A172 (cell line): ENCODE measurements at regions not wholly inside any gene's neighbourhood (a gene's known extent, or its start where the extent isn't known, plus 50 kb on each side); places are given as distances from the start of the nearest gene placed in this dataset.

ENCODE experiments used
- DNase-seq: peaks from one replicate; pipeline ENCODE4 v3.0.0-alpha.2; 2015; ENCODE audit warnings: low spot score

GRCh38 chr5:6869677-6870076 is 156.4 kb downstream of the TENT4A start:
- DNase-seq = no peak

DNA sequence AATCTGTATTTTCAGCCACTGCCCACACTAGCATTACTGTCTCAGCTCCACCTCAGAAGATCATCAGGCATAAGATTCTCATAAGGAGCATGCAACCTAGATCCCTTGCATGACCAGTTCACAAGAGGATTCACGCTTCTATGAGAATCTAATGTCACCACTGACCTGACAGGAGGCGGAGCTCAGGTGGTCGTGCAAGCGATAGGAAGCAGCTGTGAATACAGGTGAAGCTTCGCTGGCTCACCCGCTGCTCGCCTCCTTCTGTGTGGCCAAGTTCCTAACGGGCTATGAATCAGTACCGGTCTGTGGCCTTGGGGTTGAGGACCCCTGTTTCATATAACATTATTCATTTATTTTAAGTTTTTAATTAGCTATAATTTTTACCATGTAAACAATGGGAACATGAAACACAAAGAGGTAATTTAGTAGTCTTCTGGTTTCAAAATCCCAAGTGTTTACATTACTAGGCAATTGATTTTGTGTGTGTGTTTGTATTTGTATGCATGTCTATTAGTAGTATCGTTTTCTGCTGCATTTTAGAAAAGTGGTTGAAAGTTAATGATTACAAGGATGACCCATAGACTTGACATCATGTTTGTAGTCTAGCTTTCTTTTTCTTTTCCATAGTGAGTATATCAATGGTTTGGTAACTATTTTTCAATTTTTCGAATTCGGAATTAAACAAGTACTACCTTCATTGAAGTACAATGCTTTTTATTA is 159.4 kb downstream of the TENT4A start:
- no peak for DNase-seq

GRCh38 chr5:6873359-6873758 is 160.1 kb downstream of the TENT4A start:
- DNase-seq = no peak

GRCh38 chr5:6875376-6875775 is 162.1 kb downstream of the TENT4A start:
- no peak for DNase-seq

- DNase-seq = no peak
Observed at GRCh38 chr5:6877986-6878828, 165.0 kb downstream of the TENT4A start.

DNA sequence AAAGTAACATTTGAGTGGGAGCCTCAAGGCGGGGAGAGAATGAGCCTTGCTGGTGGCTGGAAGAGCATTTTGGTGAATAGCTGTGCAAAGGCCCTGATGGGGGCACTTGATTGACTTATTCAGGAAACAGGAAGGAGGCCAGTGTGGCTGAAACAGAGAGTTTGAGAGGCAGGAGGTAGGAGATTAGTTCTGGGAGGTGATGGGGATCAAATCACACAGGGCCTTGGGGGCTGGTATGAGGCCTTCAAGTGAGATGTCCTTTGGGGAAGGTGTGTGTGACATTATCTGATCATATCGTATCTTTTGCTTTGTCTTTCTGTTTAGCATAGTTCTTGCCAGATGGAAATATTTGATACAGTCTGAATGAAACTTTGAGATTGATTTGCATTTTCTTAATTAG is 172.3 kb downstream of the TENT4A start:
- no peak for DNase-seq

DNA sequence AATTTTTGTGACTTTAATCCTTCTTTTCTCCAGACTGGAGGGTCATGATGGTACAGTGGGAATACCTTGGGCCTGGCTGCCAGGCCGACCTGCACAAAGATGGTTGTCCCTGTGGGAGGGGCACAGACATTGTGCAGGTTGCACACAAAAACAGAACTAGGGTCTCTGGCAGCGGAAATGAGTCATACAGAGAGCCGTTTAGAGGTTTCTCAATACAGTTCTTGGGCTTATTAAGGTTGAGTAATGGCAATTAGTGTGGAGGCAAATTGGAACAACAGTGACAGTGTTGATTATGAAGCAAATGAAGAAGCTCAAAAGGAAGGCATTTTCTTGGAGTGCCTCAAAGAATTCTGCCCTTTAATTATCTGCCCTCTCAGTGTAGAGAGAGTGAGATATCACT is 173.6 kb downstream of the TENT4A start:
- no peak for DNase-seq

DNA sequence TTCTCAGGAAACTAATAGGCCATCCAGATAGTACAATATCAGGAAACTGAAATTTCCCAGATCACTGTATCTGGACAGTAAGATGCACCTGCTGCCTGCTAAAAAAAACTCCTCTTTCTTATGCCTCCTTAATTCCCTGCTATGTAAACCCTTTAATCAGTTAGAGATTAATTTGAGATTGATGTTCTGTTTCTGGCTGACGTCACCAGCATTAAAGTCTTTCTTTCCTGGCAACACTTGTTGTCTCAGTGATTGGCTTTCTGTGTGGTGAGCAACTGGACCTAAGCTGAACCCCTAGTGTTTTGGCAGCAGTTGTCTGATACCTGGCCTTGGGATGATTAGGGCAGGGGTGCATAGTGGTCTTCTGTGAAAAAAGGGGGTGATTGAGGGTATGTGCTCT is 175.8 kb downstream of the TENT4A start:
- no peak for DNase-seq

DNA sequence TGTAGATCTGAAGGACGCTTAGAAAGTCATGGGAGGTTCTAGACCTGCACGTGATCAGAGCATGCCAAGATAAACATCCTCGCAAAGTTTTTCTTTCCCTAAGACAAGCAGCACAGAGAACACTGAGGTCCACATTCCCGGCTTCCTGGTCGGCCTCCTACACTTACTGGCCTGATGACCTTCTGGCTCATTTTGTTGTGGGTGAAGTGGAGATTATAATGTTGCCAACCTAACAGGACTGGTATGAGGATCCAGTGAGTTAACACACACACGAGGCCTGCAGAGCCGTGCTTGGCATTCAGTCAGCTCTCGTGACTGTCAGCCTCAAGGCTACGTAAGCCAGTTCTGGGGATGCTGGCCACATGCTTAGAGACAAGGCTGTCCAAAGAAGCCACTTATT is 186.0 kb downstream of the TENT4A start:
- DNase-seq = no peak

DNA sequence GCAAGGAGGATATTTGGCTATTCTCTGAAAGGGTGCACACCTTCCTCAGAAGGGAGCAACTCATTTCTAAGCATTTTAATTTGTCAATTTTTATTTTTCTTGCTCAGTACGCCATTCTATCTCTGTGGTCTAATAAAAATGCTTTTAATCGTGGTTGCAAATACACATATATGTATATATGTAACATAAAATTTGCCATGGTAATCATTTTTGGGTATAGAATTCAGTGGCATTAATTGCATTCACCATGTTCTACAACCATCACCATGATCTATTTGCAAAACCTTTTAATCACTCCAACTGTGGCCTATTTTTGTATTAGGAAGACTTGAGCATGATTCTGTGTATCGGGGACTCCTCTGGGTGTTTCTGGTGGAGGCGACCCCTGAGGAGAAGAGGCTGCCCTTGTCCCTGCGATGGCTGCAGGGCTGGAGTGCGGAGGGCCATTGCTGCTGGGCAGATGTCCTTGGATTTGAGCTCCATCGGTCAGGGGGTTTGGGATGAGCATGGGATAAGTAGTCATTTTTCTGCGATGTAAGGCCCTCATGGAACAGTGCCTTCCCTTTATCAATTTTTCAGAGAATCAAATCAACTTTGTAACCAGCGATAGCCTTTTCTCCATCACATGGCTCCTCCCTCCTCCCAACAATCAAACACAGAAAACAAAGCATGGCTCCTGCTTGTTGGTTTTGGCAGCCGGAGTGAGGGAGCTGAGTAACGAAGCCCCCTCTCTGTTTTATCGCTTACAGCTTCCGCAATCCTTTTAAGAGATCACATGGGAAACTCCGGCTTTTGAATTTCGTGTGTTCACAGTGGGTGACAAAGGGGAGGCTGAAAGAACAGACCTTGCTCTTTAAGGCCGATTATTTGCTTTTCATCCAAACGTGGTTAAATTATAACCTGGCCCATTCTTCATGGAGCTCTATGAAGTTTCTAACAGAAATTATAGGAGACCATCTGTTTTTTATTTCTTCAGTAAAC is 187.3 kb downstream of the TENT4A start:
- no peak for DNase-seq

GRCh38 chr5:6902094-6902493 is 188.9 kb downstream of the TENT4A start:
- no peak for DNase-seq

- no peak for DNase-seq
Observed at GRCh38 chr5:6902597-6902996, 189.4 kb downstream of the TENT4A start.

DNA sequence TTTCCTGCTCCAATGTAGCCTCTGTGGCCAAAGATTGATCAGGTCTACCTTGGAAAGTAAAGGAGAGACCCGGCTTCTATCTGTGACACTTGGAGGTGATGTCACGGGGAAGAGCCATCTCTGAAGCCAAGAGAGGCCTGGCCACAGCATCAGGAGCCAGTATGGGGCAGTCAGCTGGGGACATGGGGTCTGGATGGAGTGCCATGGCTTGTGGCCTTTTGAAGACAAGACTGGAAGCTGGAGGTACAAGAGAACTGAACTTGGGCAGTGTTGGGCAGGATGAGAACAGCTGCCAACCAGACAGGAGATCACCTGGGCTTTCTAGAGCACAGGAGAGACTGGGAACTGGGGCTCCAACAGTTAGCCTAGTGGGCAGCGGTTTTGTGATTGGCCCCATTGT is 190.7 kb downstream of the TENT4A start:
- no peak for DNase-seq

DNA sequence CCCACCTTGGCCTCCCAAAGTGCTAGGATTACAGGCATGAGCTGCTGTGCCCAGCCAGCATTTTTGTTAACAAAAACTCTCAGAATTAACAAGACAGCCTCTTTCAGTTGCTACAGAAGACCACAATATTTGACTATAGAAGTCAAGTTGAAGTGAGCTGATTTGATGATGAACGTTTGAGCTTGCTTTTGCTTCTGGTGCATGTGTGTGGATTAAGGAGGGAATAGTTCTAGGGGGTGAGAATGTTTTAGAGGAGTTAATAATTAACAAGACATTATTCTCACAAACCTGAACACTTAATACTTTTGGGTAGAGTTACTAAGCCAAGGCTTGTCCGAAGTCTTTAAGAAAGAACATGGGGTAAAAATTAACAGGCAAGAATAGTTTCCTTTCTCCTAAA is 191.6 kb downstream of the TENT4A start:
- DNase-seq = no peak

GRCh38 chr5:6905423-6905822 is 192.2 kb downstream of the TENT4A start:
- DNase-seq = no peak

DNA sequence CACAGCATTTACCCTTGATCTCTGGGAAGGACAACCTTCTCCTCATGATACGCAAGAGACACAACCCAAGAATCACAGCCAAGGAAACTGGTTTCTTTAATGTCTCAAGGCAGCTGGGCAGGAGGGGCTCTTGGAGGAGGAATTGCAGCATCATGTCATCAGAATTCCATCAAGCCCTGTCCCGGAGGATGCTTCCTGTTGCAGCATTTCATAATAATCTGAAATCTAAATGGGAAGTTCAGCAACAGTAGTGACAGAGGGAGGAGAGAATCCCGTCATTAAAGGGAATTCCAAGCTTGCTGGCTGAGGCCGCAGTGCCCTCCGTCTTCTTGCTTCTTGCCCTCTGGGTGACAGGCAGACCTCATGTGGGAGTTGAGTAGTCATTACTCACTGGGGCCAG is 192.7 kb downstream of the TENT4A start:
- DNase-seq = no peak

DNA sequence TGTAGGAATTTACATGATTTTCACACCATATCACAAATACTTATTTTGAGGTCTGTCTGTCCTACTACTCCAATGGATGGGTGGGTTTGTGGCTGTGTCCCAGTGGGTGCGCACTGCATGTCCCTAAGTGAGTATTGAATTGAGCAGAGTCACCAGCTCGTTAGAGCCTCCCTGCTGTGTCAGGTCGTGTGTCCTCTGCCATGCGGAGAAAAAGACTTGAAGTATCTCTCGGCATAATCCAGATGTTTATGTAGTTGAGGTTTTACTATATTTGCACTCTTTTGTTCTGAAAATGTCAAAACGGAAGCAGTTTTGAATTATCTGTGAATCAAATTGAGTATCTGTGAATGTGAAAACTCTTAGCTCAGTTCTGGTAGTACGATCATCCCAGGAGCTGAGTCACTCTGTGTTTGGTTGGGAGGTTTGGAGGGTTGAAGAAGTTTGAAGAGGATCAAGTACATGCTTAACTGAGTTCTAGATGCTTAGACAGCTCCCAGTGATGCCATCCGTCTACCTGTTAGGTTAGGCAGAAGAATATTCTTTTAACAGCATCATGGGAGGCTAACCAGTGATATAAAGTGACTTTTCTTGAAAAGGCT is 194.2 kb downstream of the TENT4A start:
- DNase-seq = no peak

DNA sequence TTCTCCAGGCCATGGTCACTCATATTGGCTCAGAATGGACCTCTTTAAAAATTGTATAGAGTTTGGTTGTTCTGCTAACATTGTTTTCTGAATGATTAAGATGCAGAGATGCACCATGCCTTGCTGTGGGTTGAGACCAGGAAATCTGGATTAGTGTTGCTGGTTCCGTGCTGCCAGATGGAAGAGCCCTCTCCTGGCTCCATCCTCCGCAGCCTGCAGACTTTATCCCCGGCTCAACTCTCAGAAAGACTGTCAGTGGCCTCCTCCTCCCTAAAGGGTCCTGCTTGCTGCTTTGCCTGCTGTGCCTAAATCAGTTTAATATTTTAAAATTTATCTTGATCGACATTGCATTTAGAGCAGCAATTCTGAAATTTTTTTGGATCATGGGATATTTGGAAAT is 196.7 kb downstream of the TENT4A start:
- DNase-seq = no peak

GRCh38 chr5:6910950-6911349 is 197.7 kb downstream of the TENT4A start:
- no peak for DNase-seq

DNA sequence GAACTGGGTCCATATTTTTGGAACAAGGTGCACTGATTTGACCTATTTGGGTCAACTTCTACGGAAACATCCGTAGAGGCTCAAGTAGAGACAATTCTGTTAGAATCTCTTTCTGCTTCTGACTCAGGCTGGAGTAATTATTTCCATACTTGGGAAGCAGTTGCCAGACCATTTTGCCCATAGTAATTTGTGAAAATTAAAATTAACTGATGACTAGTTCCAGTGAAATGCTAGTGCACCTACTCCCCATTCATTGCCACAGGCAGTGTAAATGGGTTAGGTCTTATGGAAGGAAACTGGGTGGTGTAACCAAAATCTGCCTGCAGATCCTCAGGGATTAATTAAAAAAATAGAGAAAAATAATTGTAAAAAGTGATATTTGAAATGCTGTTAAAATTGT is 201.1 kb downstream of the TENT4A start:
- DNase-seq = no peak

- no peak for DNase-seq
Observed at GRCh38 chr5:6915574-6915973, 202.3 kb downstream of the TENT4A start.

GRCh38 chr5:6918255-6918654 is 205.0 kb downstream of the TENT4A start:
- no peak for DNase-seq
